Stomach (tissue), 4 donors: ENCODE measurements at regions not wholly inside any gene's neighbourhood (a gene's known extent, or its start where the extent isn't known, plus 50 kb on each side); places are given as distances from the start of the nearest gene placed in this dataset.

Source experiments
- POLR2A ChIP-seq, 4 donors: fragments of 450-650 bp; IDR thresholded peaks; one replicate each; pipeline ENCODE4 v1.6.1; 2016; ENCODE audit warnings: antibody characterized with exemption in 4 of 4, control low read depth in 2 of 4, mild to moderate bottlenecking in 1 of 4, moderate library complexity in 1 of 4
- TF ChIP-seq, protein P1 (sequence below), 7 experiments: fragments of 450-650 bp in 4 of 7; fragments of 200-600 bp in 3 of 7; sonication (generic) in 3 of 7; IDR thresholded peaks; one replicate each; pipeline ENCODE4 v1.5.1; 2016 to 2019; ENCODE audit warnings: antibody characterized with exemption in 7 of 7, control low read depth in 2 of 7, mild to moderate bottlenecking in 1 of 7

DNA sequence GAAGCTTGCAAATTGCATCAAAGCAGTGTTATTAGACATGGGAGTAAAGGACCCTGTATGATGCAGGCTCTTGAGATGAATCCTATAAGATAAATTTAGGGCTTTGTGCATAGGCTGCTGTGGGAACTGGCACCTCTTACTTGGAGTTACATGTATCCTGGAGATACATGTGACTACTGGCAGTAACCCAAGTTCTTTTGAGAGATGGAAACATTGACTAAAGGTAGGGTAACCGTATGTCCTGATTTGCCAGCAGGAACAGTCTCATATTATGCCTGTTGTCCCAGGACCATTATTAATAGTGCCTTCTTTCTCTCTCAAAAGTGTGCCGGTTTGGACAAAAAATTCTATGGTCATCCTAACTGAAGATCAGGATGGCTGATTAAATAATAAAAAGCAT is 195.4 kb downstream of the LACC1 start:
- TF ChIP-seq, protein P1, sequence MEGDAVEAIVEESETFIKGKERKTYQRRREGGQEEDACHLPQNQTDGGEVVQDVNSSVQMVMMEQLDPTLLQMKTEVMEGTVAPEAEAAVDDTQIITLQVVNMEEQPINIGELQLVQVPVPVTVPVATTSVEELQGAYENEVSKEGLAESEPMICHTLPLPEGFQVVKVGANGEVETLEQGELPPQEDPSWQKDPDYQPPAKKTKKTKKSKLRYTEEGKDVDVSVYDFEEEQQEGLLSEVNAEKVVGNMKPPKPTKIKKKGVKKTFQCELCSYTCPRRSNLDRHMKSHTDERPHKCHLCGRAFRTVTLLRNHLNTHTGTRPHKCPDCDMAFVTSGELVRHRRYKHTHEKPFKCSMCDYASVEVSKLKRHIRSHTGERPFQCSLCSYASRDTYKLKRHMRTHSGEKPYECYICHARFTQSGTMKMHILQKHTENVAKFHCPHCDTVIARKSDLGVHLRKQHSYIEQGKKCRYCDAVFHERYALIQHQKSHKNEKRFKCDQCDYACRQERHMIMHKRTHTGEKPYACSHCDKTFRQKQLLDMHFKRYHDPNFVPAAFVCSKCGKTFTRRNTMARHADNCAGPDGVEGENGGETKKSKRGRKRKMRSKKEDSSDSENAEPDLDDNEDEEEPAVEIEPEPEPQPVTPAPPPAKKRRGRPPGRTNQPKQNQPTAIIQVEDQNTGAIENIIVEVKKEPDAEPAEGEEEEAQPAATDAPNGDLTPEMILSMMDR (IDR thresholded peaks at IDR 0.05) = no peak
- TF ChIP-seq POLR2A (IDR thresholded peaks at IDR 0.05) = no peak
